GM19035 (cell line): ENCODE measurements at regions not wholly inside any gene's neighbourhood (a gene's known extent, or its start where the extent isn't known, plus 50 kb on each side); places are given as distances from the start of the nearest gene placed in this dataset.

Source experiments
- ATAC-seq: cut with Tn5 transposase; IDR thresholded peaks from one replicate; pipeline ENCODE4 v1.9.1; 2021; ENCODE audit not compliant: unreplicated experiment

DNA sequence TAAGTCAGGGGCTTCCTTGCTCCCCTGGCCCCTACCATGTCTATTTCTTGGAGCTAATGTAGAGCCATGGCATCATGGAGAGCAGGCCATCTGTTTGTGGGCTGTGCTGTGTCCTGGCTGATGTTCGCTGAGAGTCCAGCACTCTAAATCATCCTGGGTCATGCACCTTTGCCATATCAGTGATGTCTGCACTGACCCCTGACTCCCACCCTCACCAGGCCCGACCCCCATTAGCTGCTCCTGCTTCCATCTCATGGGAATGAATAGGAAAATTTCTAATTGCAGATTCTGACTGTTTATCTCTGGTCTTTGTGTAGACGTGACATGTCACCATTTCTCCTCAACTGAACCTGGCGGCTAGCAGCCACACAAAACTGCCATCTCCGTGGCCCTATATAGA, 236.9 kb downstream of the NSG2 start:
- ATAC-seq = no peak

GRCh38 chr5:174283211-174284005, 237.9 kb downstream of the NSG2 start:
- ATAC-seq = no peak

- no peak for ATAC-seq
These were observed 239.4 kb downstream of the NSG2 start for GRCh38 chr5:174284873-174285272.

DNA sequence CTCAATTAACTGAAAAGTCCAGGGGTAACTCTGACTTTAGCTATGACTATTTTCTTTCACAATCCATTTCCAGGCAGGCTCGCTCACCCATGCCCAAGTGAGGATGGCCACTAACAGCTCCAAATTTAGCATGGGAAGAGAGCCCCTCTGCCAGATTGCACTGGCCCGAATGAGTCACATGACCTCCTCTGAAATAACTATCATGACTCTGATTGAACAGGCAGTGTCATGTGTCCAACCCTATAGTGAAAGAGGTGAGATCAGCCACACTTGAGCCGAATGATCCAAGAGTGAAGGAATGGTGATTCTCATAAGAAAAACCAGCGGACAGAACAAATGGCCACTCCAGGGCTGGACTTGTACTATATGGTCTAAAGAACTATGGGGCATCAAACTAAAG, 242.3 kb downstream of the NSG2 start:
- no peak for ATAC-seq

DNA sequence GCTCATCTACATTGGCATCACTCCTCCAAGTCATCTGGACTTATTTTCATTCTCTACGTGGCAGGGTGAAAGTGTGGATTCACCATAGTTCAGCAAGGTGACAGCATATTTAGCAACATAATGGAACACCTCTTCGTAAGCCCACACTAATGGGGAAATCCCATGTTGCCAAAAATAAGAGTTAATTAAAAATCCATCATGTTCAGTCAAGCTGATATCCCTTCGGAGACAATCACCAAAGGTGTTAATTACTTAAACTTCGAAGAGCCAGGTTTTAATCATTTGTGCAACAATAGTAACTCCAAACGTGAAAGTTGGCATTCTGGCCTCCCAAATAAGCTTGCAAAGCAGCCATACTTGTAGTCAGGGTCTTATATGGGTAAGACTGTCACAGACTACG, 242.9 kb downstream of the NSG2 start:
- no peak for ATAC-seq

DNA sequence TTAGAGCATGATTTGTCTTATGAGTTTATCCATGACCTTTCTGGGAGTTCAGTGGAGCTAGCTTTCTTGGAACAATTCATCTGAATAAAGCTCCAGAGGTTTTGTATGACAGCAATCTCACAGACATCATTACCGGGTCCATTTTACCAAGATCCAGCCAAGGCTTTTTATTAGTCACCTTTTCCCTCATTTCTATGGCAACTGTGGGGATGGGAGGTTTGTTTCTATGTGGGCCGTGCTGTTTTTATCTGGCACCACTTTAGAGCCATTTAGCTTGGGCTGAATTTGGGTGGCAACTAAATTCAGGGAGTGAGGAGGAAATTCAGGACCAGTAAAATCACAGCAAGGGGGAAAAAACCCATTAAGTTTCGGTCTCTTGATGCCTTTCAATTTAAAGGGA, 245.7 kb downstream of the NSG2 start:
- no peak for ATAC-seq

DNA sequence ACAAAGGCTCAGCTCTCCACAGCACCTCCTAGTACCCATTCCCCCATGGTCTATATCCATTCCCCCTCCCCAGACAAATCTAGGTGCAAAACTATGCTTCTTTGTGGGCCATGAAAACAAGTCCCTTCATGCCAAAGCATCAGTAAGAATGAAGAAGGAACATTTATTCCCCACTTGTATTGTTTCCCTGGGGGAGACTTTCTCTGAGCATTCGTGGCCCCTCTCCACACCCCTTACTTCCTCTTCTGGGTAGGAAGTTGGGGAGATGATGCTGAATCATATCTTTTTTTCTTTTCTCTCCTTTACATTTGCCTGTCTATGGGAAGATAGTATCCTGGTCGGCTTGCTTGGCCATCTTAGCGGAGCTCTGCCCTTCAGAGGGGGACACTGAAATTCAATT, 246.8 kb downstream of the NSG2 start:
- no peak for ATAC-seq

DNA sequence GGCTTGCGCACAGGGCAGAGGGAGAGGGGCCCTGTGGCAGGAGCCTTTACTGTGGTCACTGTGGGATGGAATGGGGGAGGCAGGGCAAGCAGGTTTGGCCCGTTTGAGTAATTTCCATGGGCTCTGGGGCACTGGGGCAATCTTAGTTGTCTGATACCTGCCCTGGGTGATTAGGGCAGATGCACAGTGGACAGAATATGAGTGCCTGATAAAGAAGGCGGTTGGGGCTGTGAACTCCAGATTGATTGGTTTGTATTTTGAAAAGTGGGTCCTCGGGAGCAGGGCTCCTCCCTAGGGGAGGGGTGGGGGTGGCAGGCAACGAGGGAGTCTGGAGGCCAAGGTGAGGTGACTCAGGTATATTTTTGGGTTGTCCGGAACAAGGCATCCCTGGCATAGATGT, 247.5 kb downstream of the NSG2 start:
- no peak for ATAC-seq

GRCh38 chr5:174293481-174293880, 248.0 kb downstream of the NSG2 start:
- ATAC-seq = no peak

DNA sequence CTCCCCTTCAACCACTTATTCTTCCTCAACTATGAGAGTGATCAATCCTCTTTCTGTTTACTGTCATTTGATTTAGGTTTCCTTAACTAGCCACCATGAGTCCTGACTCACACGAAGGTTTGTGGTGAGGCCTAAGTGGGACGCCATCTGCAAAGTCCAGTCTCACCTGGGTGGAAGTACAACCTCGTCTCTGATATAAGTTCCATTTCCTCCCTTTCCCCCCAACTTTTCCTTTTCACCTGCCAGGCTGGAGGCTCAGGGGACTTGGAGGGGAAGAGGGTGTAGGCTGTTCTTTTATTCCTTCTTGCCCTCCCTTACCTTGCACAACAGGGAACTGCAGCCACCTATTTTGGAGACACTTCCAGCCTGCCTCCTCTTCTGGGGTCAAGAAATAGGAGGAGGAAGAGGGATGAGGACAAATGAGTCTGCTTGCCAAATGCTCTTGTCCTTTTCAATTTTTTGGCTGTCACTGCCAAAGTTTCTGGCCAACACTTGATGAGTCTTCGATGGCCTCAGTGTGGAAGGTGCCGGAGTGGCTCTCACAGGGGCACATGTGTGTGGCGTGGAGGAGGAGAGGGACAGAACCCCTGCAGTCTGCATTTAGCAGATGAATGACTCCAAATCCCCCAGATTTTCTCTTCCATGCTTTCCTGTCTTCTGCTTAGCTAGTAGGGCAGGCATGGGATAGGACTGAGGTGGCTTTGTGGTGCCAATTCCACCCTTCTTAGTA, 249.6 kb downstream of the NSG2 start:
- no peak for ATAC-seq

DNA sequence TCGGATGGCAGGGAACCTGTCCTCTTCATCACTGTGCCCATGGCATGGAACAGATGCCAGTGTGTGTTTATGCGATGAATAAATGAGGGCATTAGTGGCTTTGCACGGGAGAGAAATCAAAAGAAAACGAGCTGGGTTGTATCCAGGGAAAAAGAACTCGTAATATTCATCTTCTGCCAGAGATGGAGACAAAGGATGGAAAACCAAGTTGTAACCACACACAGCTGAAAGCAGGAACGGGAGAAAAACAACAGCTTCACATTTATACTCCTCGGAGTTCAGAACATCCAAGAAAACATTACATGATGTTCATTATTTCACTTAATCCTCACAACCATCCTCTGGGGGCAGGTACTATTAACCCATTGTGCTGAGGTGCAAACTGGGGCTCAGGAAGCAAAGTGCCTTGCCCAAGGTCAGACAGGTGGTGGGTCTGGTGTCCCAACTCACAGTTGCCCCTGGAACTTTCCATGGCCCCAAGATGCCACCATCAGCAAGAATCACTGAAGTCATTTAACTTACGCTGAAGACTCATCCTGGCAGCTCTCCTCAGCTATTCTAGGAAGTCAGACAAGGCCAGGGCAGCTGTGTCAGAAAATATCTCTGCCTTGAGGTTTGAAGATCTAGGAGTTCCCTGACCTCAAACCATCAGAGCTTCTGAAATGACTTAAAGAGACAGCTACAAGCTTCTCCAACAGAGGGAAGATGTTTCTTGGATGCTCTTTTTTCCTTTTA, 250.4 kb downstream of the NSG2 start:
- no peak for ATAC-seq

GRCh38 chr5:174300118-174300940, 254.8 kb downstream of the NSG2 start:
- ATAC-seq = no peak

GRCh38 chr5:174300941-174301761, 255.6 kb downstream of the NSG2 start:
- ATAC-seq = no peak

DNA sequence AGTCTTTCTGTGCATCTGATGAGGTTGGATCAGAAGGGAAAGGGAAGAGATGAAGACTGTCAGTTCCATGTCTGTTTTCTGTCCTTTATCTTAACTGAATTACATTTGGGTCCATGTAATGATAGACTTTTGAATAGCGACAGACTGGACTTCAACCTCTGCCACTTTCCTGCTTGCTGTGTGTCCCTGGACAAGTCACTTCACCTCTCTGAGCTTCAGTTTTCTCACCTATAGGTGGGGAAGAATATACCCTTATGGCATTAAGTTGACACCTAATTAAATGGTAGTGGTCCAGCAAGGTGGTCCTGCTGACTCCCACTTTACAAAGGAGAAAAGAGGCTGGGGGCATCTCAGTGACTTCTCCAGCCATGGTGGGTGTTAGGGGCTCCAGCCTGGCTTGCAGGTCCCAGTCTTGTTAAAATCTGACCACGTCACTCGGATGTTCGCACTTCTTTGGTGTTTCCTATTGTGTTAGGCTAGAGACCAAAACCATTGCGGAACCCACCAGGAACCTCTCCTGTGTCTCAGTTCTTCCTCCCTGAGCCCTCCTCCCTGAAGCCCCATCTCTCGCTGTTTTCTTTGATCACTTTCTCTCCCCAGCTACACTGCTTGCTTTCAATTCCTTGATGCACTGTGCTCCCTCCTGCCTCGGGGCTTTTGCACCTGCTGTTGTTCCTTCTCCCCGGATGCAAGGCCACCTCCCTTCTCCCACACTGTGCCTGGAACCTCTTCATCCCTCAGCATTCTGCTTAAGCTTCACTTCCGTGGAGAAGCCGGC, 256.5 kb downstream of the NSG2 start:
- ATAC-seq = no peak

- no peak for ATAC-seq
These were observed 257.5 kb downstream of the NSG2 start for GRCh38 chr5:174303035-174303434.

DNA sequence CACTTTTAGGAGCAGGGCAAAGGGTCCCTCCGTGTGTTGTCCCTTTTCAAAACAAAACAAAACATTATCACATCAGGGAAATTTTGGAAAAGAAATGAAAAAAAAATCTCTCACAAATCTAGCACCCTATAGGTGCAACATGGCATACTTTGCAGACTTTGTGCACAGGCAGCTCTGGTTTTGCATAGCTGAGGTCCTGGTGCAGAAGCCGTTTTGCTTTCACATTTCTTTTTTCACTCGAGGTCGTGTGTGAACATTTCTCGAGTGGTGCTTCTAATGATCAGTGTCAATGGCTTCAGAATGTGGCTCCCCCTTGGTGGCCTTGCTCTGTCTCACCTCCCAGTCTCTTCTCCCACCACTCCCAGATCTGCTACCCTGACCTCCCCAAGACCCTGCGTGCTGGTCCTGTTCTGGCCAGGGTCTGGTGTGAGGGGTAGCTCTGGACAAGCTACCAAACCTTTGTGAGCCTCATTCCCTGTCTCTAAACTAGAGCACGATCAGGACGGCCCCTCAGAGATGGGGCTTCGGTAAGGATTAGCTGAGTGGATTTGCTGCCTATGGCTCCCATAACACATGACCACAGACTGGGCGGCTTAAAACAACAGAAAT, 258.0 kb downstream of the NSG2 start:
- ATAC-seq = no peak

- no peak for ATAC-seq
These were observed 259.8 kb downstream of the NSG2 start for GRCh38 chr5:174305241-174305681.

DNA sequence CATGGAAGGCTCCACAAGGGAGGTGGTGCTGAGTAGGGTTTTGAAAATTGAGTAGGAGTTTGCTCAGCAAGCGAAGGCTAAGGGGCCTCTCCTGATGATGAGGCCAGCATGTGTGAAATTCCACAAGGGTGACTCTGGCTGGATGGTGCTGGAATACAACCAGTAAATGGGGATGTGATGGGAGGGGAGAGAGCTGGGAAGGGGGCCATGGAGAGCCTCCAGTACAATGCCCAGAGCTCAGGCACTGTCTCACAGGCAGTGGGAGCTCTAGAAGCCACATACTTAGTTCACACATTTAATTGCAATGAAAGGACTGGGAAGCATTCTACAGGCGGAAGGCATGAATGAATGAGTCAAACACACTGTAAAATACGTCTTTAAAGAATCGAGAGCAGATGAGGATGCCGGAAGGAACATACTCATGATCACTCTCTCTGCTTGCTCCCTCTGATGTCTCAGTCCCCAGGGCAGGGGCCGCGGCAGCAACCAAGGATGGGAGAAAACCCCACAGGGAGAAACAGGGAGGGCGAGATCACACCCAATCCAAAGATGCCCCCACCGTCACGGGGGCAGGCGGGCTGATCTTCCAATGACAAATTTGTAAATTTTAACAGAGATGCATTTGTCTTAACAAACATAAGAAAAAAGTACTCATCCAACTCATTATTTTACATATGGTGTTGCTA, 261.0 kb downstream of the NSG2 start:
- no peak for ATAC-seq
